HEK293T (cell line): ENCODE measurements at regions not wholly inside any gene's neighbourhood (a gene's known extent, or its start where the extent isn't known, plus 50 kb on each side); places are given as distances from the start of the nearest gene placed in this dataset.

Experiments
- CTCF ChIA-PET: fragments of 350-600 bp; formaldehyde crosslinking; extraction: SDS; loops from one replicate; lab custom pipeline; 2021; ENCODE audit warnings: antibody characterized with exemption, inconsistent platforms; lab: Yijun Ruan, JAX
- POLR2A ChIA-PET: fragments of 350-600 bp; formaldehyde crosslinking; extraction: SDS; loops from one replicate; lab custom pipeline; 2020; ENCODE audit warnings: antibody characterized with exemption, inconsistent platforms; lab: Yijun Ruan, JAX
- DNase-seq: peaks from one replicate; pipeline ENCODE4 v3.0.0; 2012; ENCODE audit warnings: mixed read lengths; ENCODE audit errors: extremely low spot score
- ARNT ChIP-seq: fragments of 450-650 bp; IDR thresholded peaks from 2 replicates; pipeline ENCODE4 v1.6.1; 2017; ENCODE audit warnings: mild to moderate bottlenecking
- BHLHE40 ChIP-seq: fragments of 450-650 bp; IDR thresholded peaks from 2 replicates; pipeline ENCODE4 v1.6.1; 2016; ENCODE audit warnings: mild to moderate bottlenecking, moderate library complexity, borderline replicate concordance
- CTBP1 ChIP-seq: fragments of 450-650 bp; IDR thresholded peaks from 2 replicates; pipeline ENCODE4 v1.6.1; 2016; ENCODE audit warnings: borderline replicate concordance
- ELF4 ChIP-seq: fragments of 450-650 bp; IDR thresholded peaks from 2 replicates; pipeline ENCODE4 v1.6.1; 2017; ENCODE audit warnings: antibody characterized with exemption
- FOXA1 ChIP-seq: fragments of 450-650 bp; IDR thresholded peaks from 2 replicates; pipeline ENCODE4 v1.6.1; 2016; ENCODE audit warnings: mild to moderate bottlenecking
- FOXK2 ChIP-seq: fragments of 450-650 bp; IDR thresholded peaks from 2 replicates; pipeline ENCODE4 v1.6.1; 2016; ENCODE audit warnings: mild to moderate bottlenecking
- FOXM1 ChIP-seq: fragments of 450-650 bp; IDR thresholded peaks from 2 replicates; pipeline ENCODE4 v1.6.1; 2017; ENCODE audit warnings: mild to moderate bottlenecking, borderline replicate concordance
- HDGF ChIP-seq: fragments of 450-650 bp; IDR thresholded peaks from 2 replicates; pipeline ENCODE4 v1.6.1; 2017; ENCODE audit warnings: antibody characterized with exemption, borderline replicate concordance
- L3MBTL2 ChIP-seq: fragments of 450-650 bp; conservative IDR thresholded peaks from 2 replicates; pipeline ENCODE4 v1.6.1; 2016; ENCODE audit warnings: mild to moderate bottlenecking
- LEF1 ChIP-seq: fragments of 450-650 bp; IDR thresholded peaks from 2 replicates; pipeline ENCODE4 v1.6.1; 2017; ENCODE audit warnings: mild to moderate bottlenecking, borderline replicate concordance
- NFRKB ChIP-seq: fragments of 450-650 bp; IDR thresholded peaks from 2 replicates; pipeline ENCODE4 v1.6.1; 2016; ENCODE audit warnings: mild to moderate bottlenecking, moderate library complexity
- PKNOX1 ChIP-seq: fragments of 450-650 bp; IDR thresholded peaks from 2 replicates; pipeline ENCODE4 v1.6.1; 2016
- SP1 ChIP-seq: fragments of 450-650 bp; IDR thresholded peaks from 2 replicates; pipeline ENCODE4 v1.6.1; 2017
- SUZ12 ChIP-seq: fragments of 450-650 bp; IDR thresholded peaks from 2 replicates; pipeline ENCODE4 v1.6.1; 2016; ENCODE audit warnings: mild to moderate bottlenecking
- TARDBP ChIP-seq: fragments of 450-650 bp; IDR thresholded peaks from 2 replicates; pipeline ENCODE4 v1.6.1; 2016
- ZNF384 ChIP-seq: fragments of 450-650 bp; IDR thresholded peaks from 2 replicates; pipeline ENCODE4 v1.6.1; 2016

GRCh38 chr14:58820032-58820431, 182.3 kb downstream of the DACT1 start:
- no peak for DNase-seq
- POLR2A ChIA-PET: no interaction called here
- CTCF ChIA-PET: no interaction called here
- TF ChIP-seq TARDBP (no peak), SUZ12 (no peak), ARNT (no peak), ZNF384 (no peak), SP1 (no peak), BHLHE40 (no peak), FOXA1 (no peak), NFRKB (no peak)

DNA sequence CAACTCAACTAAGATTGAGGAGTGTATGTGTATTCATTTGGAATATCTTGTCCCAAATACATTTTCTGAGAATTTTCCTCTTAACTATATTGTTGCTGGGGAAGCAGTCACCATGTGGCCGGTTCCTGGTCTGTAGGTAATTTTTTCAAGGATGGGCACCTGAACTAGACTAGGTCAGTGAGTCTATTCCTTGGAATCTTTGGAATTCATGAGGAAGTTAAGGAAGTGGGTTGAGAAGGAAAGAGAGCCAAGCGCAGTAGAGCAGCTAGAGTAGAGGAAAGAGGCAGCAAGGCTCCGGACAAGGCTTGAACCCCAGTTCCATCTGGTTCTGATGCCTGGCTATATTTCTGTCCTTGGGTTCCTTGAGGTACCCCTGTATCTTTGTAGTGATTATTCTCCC, 183.7 kb downstream of the DACT1 start:
- ChIA-PET CTCF (no interaction called here), POLR2A (no interaction called here)
- TF ChIP-seq FOXK2 (no peak), L3MBTL2 (no peak), NFRKB (no peak), TARDBP (no peak), CTBP1 (no peak), ZNF384 (no peak), ARNT (no peak), SUZ12 (no peak), FOXA1 (no peak), PKNOX1 (no peak), FOXM1 (no peak), LEF1 (no peak), SP1 (no peak), ELF4 (no peak)
- no peak for DNase-seq

- POLR2A ChIA-PET: no interaction called here
- no peak for DNase-seq
- TF ChIP-seq PKNOX1 (no peak), CTBP1 (no peak), FOXK2 (no peak), TARDBP (no peak), FOXM1 (no peak), ELF4 (no peak), NFRKB (no peak), SP1 (no peak), L3MBTL2 (no peak), ZNF384 (no peak), HDGF (no peak), SUZ12 (no peak), LEF1 (no peak), FOXA1 (no peak)
- CTCF ChIA-PET: interaction anchor here (0.5 to 0.7 kb wide), 2 partner anchors 14 to 172 kb away, joined by 3 read pairs; no protein-coding TSS in a partner anchor
Measured at GRCh38 chr14:58822856-58823255, 185.1 kb downstream of the DACT1 start.

GRCh38 chr14:58823312-58823711, 185.6 kb downstream of the DACT1 start:
- POLR2A ChIA-PET: no interaction called here
- TF ChIP-seq SUZ12 (no peak), LEF1 (no peak), BHLHE40 (no peak), FOXM1 (no peak), FOXK2 (no peak), CTBP1 (no peak), SP1 (no peak), PKNOX1 (no peak), TARDBP (no peak), FOXA1 (no peak)

GRCh38 chr14:58824106-58824505, 186.3 kb downstream of the DACT1 start:
- TF ChIP-seq PKNOX1 (no peak), HDGF (no peak), ELF4 (no peak), CTBP1 (no peak), TARDBP (no peak), L3MBTL2 (no peak), SP1 (no peak), ARNT (no peak), FOXK2 (no peak), LEF1 (no peak), NFRKB (no peak), SUZ12 (no peak), FOXA1 (no peak), BHLHE40 (no peak)
- ChIA-PET POLR2A (no interaction called here), CTCF (no interaction called here)
- DNase-seq: no peak

More at GRCh38 chr14:58823312-58823711, 185.6 kb downstream of the DACT1 start:
- DNase-seq: no peak
- CTCF ChIA-PET: interaction anchor here (0.5 kb wide), 1 partner anchor 172 kb away, joined by 3 read pairs; no protein-coding TSS in a partner anchor

DNA sequence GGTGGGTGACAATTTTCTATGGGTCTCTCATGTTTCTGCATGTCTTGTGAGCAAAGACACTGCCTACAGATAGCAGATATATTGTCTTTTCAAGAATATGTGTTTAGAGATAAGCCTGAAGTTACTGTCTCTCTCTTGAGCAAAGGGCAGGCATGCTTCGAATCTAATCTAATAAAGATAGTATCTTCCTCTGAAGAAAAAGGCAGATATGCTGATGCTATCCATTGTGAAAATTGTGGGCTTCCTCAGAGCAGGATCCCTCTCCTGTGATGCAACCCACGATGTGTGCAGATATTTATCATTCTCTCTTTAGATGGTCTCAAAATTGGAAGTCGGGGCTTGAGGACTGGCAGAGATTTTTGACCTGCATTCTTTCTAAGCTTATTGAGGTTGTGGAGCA, 187.0 kb downstream of the DACT1 start:
- TF ChIP-seq CTBP1: no peak
- TF ChIP-seq HDGF: no peak
- TF ChIP-seq FOXA1: no peak
- TF ChIP-seq PKNOX1: no peak
- TF ChIP-seq LEF1: no peak
- TF ChIP-seq ARNT: no peak
- TF ChIP-seq TARDBP: no peak
- TF ChIP-seq ZNF384: no peak
- TF ChIP-seq SUZ12: no peak
- TF ChIP-seq FOXK2: no peak
- no peak for TF ChIP-seq BHLHE40
- TF ChIP-seq SP1: no peak
- TF ChIP-seq ELF4: no peak
- no peak for TF ChIP-seq L3MBTL2
- no peak for TF ChIP-seq FOXM1
- POLR2A ChIA-PET: no interaction called here
- CTCF ChIA-PET: interaction anchor here (0.6 kb wide), 1 partner anchor 80 kb away, joined by 4 read pairs; no protein-coding TSS in a partner anchor
- DNase-seq: no peak
